AG20443 (cell line): ENCODE measurements at regions not wholly inside any gene's neighbourhood (a gene's known extent, or its start where the extent isn't known, plus 50 kb on each side); places are given as distances from the start of the nearest gene placed in this dataset.

ENCODE experiments used
- DNase-seq: peaks from one replicate; pipeline ENCODE4 v3.0.0; 2012; ENCODE audit warnings: low spot score, mixed read lengths

DNA sequence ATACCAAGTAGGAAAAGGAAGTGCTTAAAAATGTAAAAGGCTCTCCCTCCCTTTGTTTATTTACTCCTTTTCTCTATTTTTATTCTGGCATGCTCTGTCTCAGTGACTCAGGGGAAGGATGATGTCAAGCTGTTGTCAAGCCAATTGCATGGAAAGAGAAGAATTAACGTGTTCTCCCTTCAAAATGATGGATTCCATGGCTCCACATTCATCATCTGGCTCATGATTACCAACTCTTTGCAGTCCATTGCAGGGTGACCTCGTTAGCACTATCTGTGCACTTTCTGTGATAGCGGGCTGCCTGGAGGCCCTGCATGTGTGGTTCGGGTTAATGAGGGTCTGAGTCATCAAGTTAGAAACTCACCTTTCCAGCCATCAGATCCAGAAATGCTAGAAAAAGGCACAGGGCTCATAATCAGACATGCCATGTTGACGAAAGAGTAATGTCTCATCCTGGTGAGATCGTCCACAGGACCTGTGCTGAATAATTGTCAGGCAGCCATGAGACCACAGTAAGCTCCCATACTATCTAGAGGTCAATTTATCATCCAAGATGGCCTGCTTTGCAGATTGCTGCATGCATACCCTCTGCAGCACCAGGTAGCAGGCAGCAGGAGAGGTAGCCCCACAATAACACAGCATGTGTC, 79.2 kb upstream of the BTG1 start:
- peak; percentile 48 for DNase-seq

- no peak for DNase-seq
Observed at GRCh38 chr12:92223481-92223880, 77.8 kb upstream of the BTG1 start.

DNA sequence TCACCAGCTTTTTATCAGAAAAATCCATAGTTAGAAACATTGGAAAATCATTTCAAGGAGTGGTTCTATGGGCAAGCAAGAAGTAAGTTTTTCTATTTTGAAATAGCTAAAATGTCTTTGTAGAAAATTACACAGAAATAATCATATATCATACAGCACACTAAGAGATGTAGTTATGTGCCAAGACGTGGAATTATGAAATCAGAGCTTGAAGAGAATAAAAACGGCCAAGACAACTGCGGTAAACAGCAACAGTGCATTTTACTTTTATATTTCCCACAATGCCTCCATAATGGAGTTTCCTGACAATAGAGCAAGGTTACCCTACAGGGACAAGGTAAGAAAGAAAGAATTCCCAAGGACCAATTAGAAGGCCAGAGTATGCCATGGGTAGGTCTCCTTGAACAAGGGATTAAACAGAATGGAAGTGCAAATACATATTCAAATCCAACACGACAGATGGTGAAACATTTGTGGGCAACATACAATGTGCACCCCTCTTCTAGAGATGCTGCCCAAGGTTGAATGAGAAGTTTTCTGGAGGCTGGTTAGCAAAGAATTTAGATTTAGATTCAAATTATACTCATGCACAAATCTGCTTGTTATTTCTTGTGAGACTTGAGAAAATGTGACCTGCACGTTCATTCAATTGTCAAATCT, 76.1 kb upstream of the BTG1 start:
- DNase-seq, result no peak

DNA sequence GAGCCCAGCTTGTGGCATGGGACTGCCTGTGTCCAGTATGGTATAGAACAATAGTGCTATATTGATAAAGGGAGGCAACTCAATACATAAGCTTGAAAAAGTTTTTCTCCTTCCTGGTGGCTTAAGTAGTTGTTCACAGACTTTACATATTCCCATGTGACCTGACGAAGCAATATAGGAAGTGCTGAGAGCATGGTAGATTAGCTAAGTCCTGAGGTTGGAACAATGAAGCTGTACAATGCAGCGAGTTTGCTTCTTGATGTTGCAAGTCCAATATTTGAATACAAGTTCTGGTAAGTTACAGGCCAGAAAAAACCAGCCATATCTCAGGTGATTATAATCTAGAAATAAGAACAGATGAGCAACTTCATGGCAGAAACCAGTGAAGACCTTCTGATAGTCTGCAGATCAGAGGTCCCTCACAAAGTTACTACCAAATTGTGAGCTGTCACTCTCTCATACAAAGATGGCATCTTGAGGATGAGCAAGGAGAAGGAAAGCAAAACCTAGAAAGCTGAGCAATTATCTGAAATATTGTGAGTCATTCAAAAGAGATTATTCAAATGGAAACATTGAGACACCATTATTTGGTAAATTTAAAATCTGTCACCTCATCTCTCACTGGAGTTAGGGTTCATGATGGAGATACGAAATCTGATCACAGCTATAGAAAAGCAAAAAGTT, 72.9 kb upstream of the BTG1 start:
- DNase-seq, result no peak

DNA sequence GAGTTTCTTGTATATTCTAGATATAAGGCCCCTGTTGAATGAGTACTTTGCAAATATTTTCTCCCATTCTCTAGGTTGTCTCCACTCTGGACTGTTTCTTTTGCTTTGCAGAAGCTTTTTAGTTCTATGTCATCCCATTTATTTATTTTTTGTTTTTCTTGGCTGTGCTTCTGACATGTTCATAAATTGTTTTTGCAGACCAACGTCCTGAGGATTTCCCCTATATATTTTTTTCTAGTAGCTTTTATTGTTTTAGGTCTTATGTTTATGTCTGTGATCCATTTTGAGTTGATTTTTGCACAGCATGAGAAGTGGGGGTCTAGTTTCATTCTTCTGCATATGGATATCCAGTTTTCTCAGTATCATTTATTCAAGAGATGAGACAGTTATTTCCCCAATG, 70.4 kb upstream of the BTG1 start:
- DNase-seq, result no peak

DNA sequence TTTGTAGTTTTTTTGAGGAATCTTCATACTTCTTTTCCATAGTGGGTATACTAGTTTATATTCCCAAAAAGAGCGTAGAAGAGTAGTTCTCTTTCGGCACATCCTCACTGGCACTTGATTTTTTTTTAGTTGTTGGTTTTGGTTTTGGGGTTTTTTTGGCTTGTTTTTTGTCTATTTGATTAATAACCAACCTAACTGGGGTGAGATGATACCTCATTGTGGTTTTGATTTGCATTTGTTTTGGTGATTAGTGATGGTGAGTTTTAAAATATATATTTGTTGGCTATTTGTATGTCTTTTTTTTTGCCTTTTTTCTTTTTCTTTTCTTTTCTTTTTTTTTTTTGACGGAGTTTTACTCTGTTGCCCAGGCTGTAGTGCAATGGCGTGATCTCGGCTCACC, 69.7 kb upstream of the BTG1 start:
- no peak for DNase-seq

DNA sequence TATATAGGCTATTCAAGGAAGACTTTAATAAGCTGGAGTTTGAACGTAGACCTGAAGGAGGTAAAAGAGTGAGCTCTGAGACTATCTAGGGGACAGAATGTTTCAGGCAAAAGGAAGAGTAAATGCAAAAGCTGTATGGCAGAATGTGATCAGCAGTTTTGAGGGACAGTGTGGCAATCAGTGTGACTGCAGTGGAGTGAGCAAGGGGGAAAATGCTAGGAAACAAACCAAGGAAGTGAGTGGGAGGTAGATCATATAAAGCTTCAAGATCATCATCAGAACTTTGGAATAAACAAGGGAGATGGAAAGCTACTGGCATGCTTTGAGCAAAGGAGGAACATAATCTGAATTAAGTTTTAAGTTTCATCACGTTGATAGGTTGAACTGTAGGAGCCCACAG, 67.5 kb upstream of the BTG1 start:
- no peak for DNase-seq

DNA sequence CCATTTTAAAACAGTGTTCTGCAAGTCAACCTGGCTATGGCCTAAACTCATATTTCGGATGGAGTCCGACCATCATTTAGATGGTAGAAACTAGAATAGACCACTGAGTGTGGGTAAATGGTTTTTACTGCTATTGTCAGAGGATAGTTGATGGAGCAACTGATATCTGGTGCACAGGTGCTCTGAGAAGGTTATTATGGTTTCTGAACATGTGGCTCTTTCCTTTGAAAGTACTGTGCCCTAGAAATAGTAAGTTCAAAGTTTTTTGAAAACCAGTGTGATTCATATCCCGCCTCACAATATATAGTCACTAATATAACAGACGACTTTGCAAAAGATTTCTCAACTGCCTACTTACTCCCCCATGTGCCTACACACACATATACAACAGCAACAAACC, 64.4 kb upstream of the BTG1 start:
- no peak for DNase-seq

- DNase-seq, result peak; percentile 29
Observed at GRCh38 chr12:92208613-92209121, 63.0 kb upstream of the BTG1 start.

- DNase-seq, result no peak
Observed at GRCh38 chr12:92206596-92206995, 61.0 kb upstream of the BTG1 start.

GRCh38 chr12:92206011-92206410, 60.4 kb upstream of the BTG1 start:
- no peak for DNase-seq

- DNase-seq, result no peak
Observed at GRCh38 chr12:92199819-92200576, 54.4 kb upstream of the BTG1 start.

DNA sequence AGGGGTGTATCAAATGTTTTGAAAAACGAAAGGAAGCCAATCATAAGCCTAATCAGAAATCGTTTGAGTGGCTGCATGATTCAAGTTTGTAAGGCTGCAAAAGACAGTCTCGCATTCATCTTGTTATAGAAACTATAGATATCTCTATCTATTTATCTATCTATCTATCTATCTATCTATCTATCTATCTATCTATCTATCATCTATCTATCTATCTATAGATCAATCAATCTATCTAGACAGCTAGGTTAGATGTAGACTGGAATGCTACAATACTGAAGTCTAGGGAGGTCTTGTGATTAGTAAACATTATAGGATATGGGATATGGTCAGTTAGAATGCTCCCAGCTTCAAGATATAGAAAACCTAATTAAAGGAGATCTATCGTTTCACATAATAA, 52.2 kb upstream of the BTG1 start:
- no peak for DNase-seq

DNA sequence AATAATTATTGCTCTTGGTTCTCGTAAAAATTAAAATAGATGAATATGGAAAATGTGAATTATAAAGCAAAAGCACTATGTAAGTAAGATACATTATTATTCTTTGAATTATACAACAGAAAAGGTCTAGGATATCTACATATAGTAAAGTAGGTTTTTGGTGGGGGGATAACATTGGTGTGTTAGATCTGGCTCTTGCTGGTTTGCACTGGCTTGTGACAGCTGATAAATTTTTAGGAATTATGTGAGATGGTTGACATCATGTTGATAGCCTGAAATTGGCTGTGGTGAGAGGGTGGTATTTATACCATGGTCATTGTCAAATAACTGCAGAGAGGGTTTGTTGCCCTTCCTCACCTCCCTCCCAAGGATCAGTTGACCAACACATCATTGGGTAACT, 50.7 kb upstream of the BTG1 start:
- no peak for DNase-seq
